HG02885 (cell line): ENCODE measurements at regions not wholly inside any gene's neighbourhood (a gene's known extent, or its start where the extent isn't known, plus 50 kb on each side); places are given as distances from the start of the nearest gene placed in this dataset.
A peak's percentile ranks its signal among the peaks of the same experiment; 100 is the strongest.

Source experiments
- ATAC-seq: cut with Tn5 transposase; IDR thresholded peaks from one replicate; pipeline ENCODE4 v1.9.1; 2021; ENCODE audit warnings: mild to moderate bottlenecking; ENCODE audit not compliant: unreplicated experiment, poor library complexity

- ATAC-seq, result no peak
These were observed 177.7 kb downstream of the KIF20B start for GRCh38 chr10:89879121-89879520.

- peak; percentile 60 for ATAC-seq
These were observed 186.0 kb downstream of the KIF20B start for GRCh38 chr10:89887406-89887805.

GRCh38 chr10:89887830-89888229 lies 186.4 kb downstream of the KIF20B start:
- ATAC-seq, result peak; percentile 78

- ATAC-seq, result peak; percentile 76
These were observed 187.1 kb downstream of the KIF20B start for GRCh38 chr10:89888321-89889070.

- no peak for ATAC-seq
These were observed 188.2 kb downstream of the KIF20B start for GRCh38 chr10:89889606-89890005.

- no peak for ATAC-seq
These were observed 189.7 kb downstream of the KIF20B start for GRCh38 chr10:89891006-89891535.

GRCh38 chr10:89894051-89894450 lies 192.7 kb downstream of the KIF20B start:
- no peak for ATAC-seq

- ATAC-seq, result no peak
These were observed 199.2 kb downstream of the KIF20B start for GRCh38 chr10:89900554-89900953.

GRCh38 chr10:89901895-89902294 lies 200.5 kb downstream of the KIF20B start:
- ATAC-seq, result no peak

GRCh38 chr10:89904755-89905154 lies 203.4 kb downstream of the KIF20B start:
- no peak for ATAC-seq

GRCh38 chr10:89909752-89910151 lies 208.4 kb downstream of the KIF20B start:
- ATAC-seq, result no peak

GRCh38 chr10:89915021-89915420 lies 213.6 kb downstream of the KIF20B start:
- no peak for ATAC-seq

- no peak for ATAC-seq
These were observed 214.6 kb downstream of the KIF20B start for GRCh38 chr10:89915968-89916367.

GRCh38 chr10:89916468-89917215 lies 215.3 kb downstream of the KIF20B start:
- no peak for ATAC-seq

- no peak for ATAC-seq
These were observed 220.0 kb downstream of the KIF20B start for GRCh38 chr10:89921403-89921802.

GRCh38 chr10:89923661-89924060 lies 222.3 kb downstream of the KIF20B start:
- ATAC-seq, result no peak

GRCh38 chr10:89924261-89924660 lies 222.9 kb downstream of the KIF20B start:
- no peak for ATAC-seq

- no peak for ATAC-seq
These were observed 225.3 kb downstream of the KIF20B start for GRCh38 chr10:89926736-89927135.

- ATAC-seq, result peak; percentile 72
These were observed 228.1 kb downstream of the KIF20B start for GRCh38 chr10:89929282-89930026.

- ATAC-seq, result no peak
These were observed 236.1 kb downstream of the KIF20B start for GRCh38 chr10:89937494-89937893.

- ATAC-seq, result no peak
These were observed 238.7 kb downstream of the KIF20B start for GRCh38 chr10:89940076-89940475.
